ENCODE measurements at regions not wholly inside any gene's neighbourhood (a gene's known extent, or its start where the extent isn't known, plus 50 kb on each side); places are given as distances from the start of the nearest gene placed in this dataset.

GRCh38 chr5:77853353-77853907 lies 77.3 kb upstream of the TBCA start:
- TF ChIP-seq TAF1 (IDR thresholded peaks at IDR 0.05; ENCODE audit: borderline replicate concordance, insufficient read depth, low read length) = no peak
- TF ChIP-seq SIN3A (IDR thresholded peaks at IDR 0.05; ENCODE audit: borderline replicate concordance, insufficient read depth, low read length) = no peak
- TF ChIP-seq POLR2AphosphoS5 (IDR thresholded peaks at IDR 0.05; ENCODE audit: low read depth, low read length) = no peak
- no peak for TF ChIP-seq REST (IDR thresholded peaks at IDR 0.05; ENCODE audit: insufficient read depth in 1 of 2, low read depth in 2 of 2, low read length in 2 of 2)
- no peak for TF ChIP-seq FOXP2 (optimal IDR thresholded peaks at IDR 0.05; ENCODE audit: borderline replicate concordance, extremely low read depth, extremely low read length, insufficient read depth)
